OCI-LY3 (cell line): ENCODE measurements at regions not wholly inside any gene's neighbourhood (a gene's known extent, or its start where the extent isn't known, plus 50 kb on each side); places are given as distances from the start of the nearest gene placed in this dataset.
"Not testable (repeated sequence)": the region's sequence is repeated elsewhere in the genome, so short reads cannot be mapped to it uniquely, and the experiment has no call there.

Source experiments
- H2AFZ ChIP-seq: fragments of 200-600, 300-600 bp; shearing (Covaris generic); 2 replicates; pipeline ENCODE4 v1.6.0; 2014; ENCODE audit warnings: antibody characterized with exemption, low read depth, low read length
- H3K27ac ChIP-seq: fragments of 200-600, 300-600 bp; sonication (generic); 2 replicates; pipeline ENCODE4 v1.5.1; 2014; ENCODE audit warnings: mild to moderate bottlenecking, low read length, moderate library complexity, mixed read lengths
- H3K27me3 ChIP-seq: fragments of 200-600, 300-600 bp; sonication (generic); 2 replicates; pipeline ENCODE4 v1.6.1; 2014; ENCODE audit warnings: low read depth, low read length, mixed read lengths
- H3K36me3 ChIP-seq: fragments of 200-600, 300-600 bp; sonication (generic); replicated peaks from 2 replicates; pipeline ENCODE3; 2014; ENCODE audit warnings: low read depth, low read length, mixed read lengths
- H3K4me1 ChIP-seq: fragments of 300-600, 200-600 bp; sonication (generic); 2 replicates; pipeline ENCODE4 v1.6.1; 2014; ENCODE audit warnings: low read length, mixed read lengths
- H3K4me2 ChIP-seq: fragments of 200-600, 300-600 bp; sonication (generic); 2 replicates; pipeline ENCODE4 v1.6.1; 2014; ENCODE audit warnings: low read length, mixed read lengths
- H3K4me3 ChIP-seq: fragments of 300-600, 200-600 bp; sonication (generic); 2 replicates; pipeline ENCODE4 v1.5.1; 2014; ENCODE audit warnings: antibody characterized with exemption, mild to moderate bottlenecking, low read length, moderate library complexity
- H3K79me2 ChIP-seq: fragments of 300-600, 200-600 bp; shearing (Covaris generic); 2 replicates; pipeline ENCODE4 v1.6.1; 2014; ENCODE audit warnings: mild to moderate bottlenecking, low read length, mixed read lengths
- H3K9ac ChIP-seq: fragments of 300-600, 200-600 bp; shearing (Covaris generic); 2 replicates; pipeline ENCODE4 v1.6.0; 2014; ENCODE audit warnings: mild to moderate bottlenecking, low read length, moderate library complexity
- H3K9me3 ChIP-seq: fragments of 200-600, 300-600 bp; shearing (Covaris generic); 2 replicates; pipeline ENCODE4 v1.6.1; 2014; ENCODE audit warnings: low read length, mixed read lengths; ENCODE audit not compliant: insufficient read depth
- H4K20me1 ChIP-seq: fragments of 200-600, 300-600 bp; sonication (generic); 2 replicates; pipeline ENCODE4 v1.6.1; 2016; ENCODE audit warnings: low read length, mixed read lengths; ENCODE audit not compliant: insufficient read depth
- CTCF ChIP-seq: fragments of 200-600, 300-600 bp; sonication (generic); IDR thresholded peaks from 2 replicates; pipeline ENCODE4 v1.5.1; 2014; ENCODE audit warnings: antibody characterized with exemption, low read length, low read depth
- EZH2phosphoT487 ChIP-seq: fragments of 200-600 bp; shearing (Covaris generic); IDR thresholded peaks from 2 replicates; pipeline ENCODE4 v1.6.1; 2018; ENCODE audit warnings: antibody characterized with exemption, mixed run types, low read depth

GRCh38 chr3:158950178-158950901 lies 148.5 kb downstream of the MFSD1 start:
- H3K4me3 ChIP-seq = no peak overlapping the region
- H3K27me3 ChIP-seq = peaks cover 5% of the 10 kb centered on the region; the same call in 1 of the 2 replicates
- no peaks in the 10 kb centered on the region for H3K4me1 ChIP-seq
- no peak overlapping the region for H3K4me2 ChIP-seq
- no peaks in the 10 kb centered on the region for H3K36me3 ChIP-seq
- no peak overlapping the region for H3K27ac ChIP-seq
- no peak overlapping the region for H2AFZ ChIP-seq
- H3K79me2 ChIP-seq = no peaks in the 10 kb centered on the region
- no peak overlapping the region for H3K9ac ChIP-seq
- no peaks in the 10 kb centered on the region for H4K20me1 ChIP-seq
- H3K9me3 ChIP-seq = no peaks in the 10 kb centered on the region
- TF ChIP-seq EZH2phosphoT487 (no peak), CTCF (no peak)

GRCh38 chr3:158953131-158953530 lies 151.3 kb downstream of the MFSD1 start:
- no peaks in the 10 kb centered on the region for H3K4me1 ChIP-seq
- no peak overlapping the region for H2AFZ ChIP-seq
- H3K4me3 ChIP-seq = no peak overlapping the region
- H3K4me2 ChIP-seq = no peak overlapping the region
- H3K9me3 ChIP-seq = no peaks in the 10 kb centered on the region
- no peak overlapping the region for H3K9ac ChIP-seq
- no peaks in the 10 kb centered on the region for H3K36me3 ChIP-seq
- no peak overlapping the region for H3K27ac ChIP-seq
- no peaks in the 10 kb centered on the region for H3K27me3 ChIP-seq
- TF ChIP-seq CTCF = no peak
- no peak for TF ChIP-seq EZH2phosphoT487
- H4K20me1 ChIP-seq = no peaks in the 10 kb centered on the region
- H3K79me2 ChIP-seq = no peaks in the 10 kb centered on the region

GRCh38 chr3:158954420-158954819 lies 152.6 kb downstream of the MFSD1 start:
- TF ChIP-seq CTCF (no peak), EZH2phosphoT487 (no peak)
- Histone ChIP-seq H3K27me3 (no peaks in the 10 kb centered on the region), H4K20me1 (no peaks in the 10 kb centered on the region), H3K4me2 (no peak overlapping the region), H2AFZ (no peak overlapping the region), H3K9me3 (no peaks in the 10 kb centered on the region), H3K36me3 (no peaks in the 10 kb centered on the region), H3K4me1 (no peaks in the 10 kb centered on the region), H3K9ac (no peak overlapping the region), H3K79me2 (no peaks in the 10 kb centered on the region), H3K27ac (no peak overlapping the region), H3K4me3 (no peak overlapping the region)

GRCh38 chr3:158957777-158958176 lies 155.9 kb downstream of the MFSD1 start:
- not testable (repeated sequence) for H3K4me2 ChIP-seq, H3K4me1 ChIP-seq, H3K9me3 ChIP-seq, H3K36me3 ChIP-seq, H3K4me3 ChIP-seq, H3K27ac ChIP-seq, H3K9ac ChIP-seq, H3K27me3 ChIP-seq, H2AFZ ChIP-seq, H4K20me1 ChIP-seq, H3K79me2 ChIP-seq
